Tibial artery (tissue), 4 donors: ENCODE measurements at regions not wholly inside any gene's neighbourhood (a gene's known extent, or its start where the extent isn't known, plus 50 kb on each side); places are given as distances from the start of the nearest gene placed in this dataset.

Experiments
- DNase-seq, 2 donors: peaks; one replicate each; pipeline ENCODE4 v3.0.0-alpha.2; 2019
- H3K27ac ChIP-seq, 2 donors: fragments of 200-600 bp; sonication (generic) in 1 of 2; 1 replicate in 1 of 2; 2 replicates in 1 of 2; pipeline ENCODE4 v1.5.1; 2018 to 2019; ENCODE audit warnings: mild to moderate bottlenecking in 1 of 2
- H3K27me3 ChIP-seq, 2 donors: fragments of 200-600 bp; sonication (generic) in 1 of 2; one replicate each; pipeline versions ENCODE4 v1.5.1 to v1.6.0; 2016 to 2019
- H3K36me3 ChIP-seq, 3 donors: fragments of 200-600 bp; sonication (generic) in 2 of 3; one replicate each; pipeline ENCODE4 v1.5.1; 2016 to 2019; ENCODE audit warnings: mild to moderate bottlenecking in 2 of 3
- H3K4me1 ChIP-seq, 4 donors: fragments of 200-600 bp; sonication (generic) in 2 of 4; 1 replicate in 3 of 4; 2 replicates in 1 of 4; pipeline ENCODE4 v1.5.1; 2016 to 2019
- H3K4me3 ChIP-seq, 2 donors: fragments of 200-600 bp; sonication (generic) in 1 of 2; 1 replicate in 1 of 2; 2 replicates in 1 of 2; pipeline ENCODE4 v1.5.1; 2018 to 2019; ENCODE audit warnings: mild to moderate bottlenecking in 2 of 2
- H3K9me3 ChIP-seq, 3 donors: fragments of 200-600 bp; sonication (generic) in 1 of 3; one replicate each; pipeline ENCODE4 v1.5.1; 2016 to 2019
- intact Hi-C: fragments of 100-400 bp; cut with DNase I; formaldehyde crosslinking; loops from one replicate; pipeline ENCODE4 v1.15.0; 2023; ENCODE audit warnings: low total_unique reads
- TF ChIP-seq, protein P1 (sequence below), 2 experiments: fragments of 200-600 bp in 1 of 2; fragments of 450-650 bp in 1 of 2; IDR thresholded peaks; one replicate each; pipeline ENCODE4 v1.5.1; 2017 to 2019; ENCODE audit warnings: antibody characterized with exemption in 2 of 2, mild to moderate bottlenecking in 1 of 2, moderate library complexity in 1 of 2

DNA sequence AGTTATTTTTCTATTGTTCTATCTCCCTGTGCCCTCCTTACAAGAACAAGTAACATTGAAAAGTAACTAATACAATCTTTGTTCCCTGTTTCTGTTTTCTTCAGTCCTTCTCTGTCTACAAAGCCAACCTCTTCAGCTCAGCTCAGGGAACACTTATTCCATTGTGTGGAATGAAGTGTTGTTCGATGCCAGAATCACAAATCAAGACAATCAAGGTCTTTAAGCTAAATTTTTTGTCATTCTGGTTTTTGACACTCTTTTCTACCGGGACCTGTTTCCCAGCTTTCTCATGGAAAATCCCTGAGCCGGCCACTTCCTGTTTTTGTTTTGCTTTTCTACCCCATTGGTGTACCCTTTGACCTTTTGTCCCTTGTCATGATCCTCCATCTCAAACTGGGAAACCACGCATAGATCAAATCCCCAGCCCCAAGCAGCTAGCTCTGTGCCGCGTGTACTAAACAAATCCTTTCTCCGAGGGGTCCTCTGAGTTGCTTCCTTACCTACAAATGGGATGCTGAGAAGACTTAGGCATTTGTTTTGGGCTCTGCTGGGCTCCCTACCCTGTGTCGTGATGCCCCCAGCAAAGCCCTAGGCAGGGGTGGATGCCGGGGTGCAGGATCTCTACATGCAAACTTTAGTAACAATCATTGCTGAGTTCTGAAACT lies 141.8 kb downstream of the TOMM20 start:
- Histone ChIP-seq H3K9me3 (no peaks in the 10 kb centered on the region), H3K27me3 (no peaks in the 10 kb centered on the region), H3K4me3 (no peak overlapping the region), H3K4me1 (peaks cover 3 to 84% (median 51%) of the 10 kb centered on the region in 4 donors), H3K36me3 (no peaks in the 10 kb centered on the region), H3K27ac (peak overlapping the region; percentile 87)
- no peak for DNase-seq
- intact Hi-C loops, result loop anchor here (2.0 to 10.0 kb wide), 3 partner anchors 68 to 452 kb away; no protein-coding TSS in a partner anchor
- TF ChIP-seq, protein P1, sequence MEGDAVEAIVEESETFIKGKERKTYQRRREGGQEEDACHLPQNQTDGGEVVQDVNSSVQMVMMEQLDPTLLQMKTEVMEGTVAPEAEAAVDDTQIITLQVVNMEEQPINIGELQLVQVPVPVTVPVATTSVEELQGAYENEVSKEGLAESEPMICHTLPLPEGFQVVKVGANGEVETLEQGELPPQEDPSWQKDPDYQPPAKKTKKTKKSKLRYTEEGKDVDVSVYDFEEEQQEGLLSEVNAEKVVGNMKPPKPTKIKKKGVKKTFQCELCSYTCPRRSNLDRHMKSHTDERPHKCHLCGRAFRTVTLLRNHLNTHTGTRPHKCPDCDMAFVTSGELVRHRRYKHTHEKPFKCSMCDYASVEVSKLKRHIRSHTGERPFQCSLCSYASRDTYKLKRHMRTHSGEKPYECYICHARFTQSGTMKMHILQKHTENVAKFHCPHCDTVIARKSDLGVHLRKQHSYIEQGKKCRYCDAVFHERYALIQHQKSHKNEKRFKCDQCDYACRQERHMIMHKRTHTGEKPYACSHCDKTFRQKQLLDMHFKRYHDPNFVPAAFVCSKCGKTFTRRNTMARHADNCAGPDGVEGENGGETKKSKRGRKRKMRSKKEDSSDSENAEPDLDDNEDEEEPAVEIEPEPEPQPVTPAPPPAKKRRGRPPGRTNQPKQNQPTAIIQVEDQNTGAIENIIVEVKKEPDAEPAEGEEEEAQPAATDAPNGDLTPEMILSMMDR (IDR thresholded peaks at IDR 0.05), result no peak

- TF ChIP-seq, protein P1 (IDR thresholded peaks at IDR 0.05), result no peak
- DNase-seq, result no peak
- Histone ChIP-seq H3K4me3 (no peak overlapping the region), H3K27me3 (no peaks in the 10 kb centered on the region), H3K9me3 (no peaks in the 10 kb centered on the region), H3K36me3 (no peaks in the 10 kb centered on the region), H3K27ac (peak overlapping the region; percentile 87), H3K4me1 (peaks cover 3 to 96% (median 62%) of the 10 kb centered on the region in 4 donors)
- intact Hi-C loops, result loop anchor here (2.0 to 10.0 kb wide), 3 partner anchors 67 to 451 kb away; no protein-coding TSS in a partner anchor
These were observed 142.9 kb downstream of the TOMM20 start for GRCh38 chr1:234985516-234986294.

DNA sequence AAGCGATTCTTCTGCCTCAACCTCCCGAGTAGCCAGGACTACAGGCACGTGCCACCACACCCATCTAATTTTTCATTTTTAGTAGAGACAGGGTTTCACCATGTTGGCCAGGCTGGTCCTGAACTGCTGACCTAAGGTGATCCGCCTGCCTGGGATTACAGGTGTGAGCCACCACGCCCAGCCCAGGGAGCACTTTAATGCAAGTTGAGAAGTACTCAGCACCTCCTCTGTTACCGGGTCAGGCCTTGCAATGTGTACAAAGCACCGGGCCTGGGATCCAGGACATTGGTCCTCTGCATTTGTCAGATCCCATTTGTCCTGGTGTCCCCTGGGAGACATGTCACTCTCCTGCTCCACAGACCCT lies 143.6 kb downstream of the TOMM20 start:
- Histone ChIP-seq H3K9me3 (no peaks in the 10 kb centered on the region), H3K4me3 (no peak overlapping the region), H3K36me3 (no peaks in the 10 kb centered on the region), H3K27ac (peak overlapping the region; percentile 87), H3K27me3 (no peaks in the 10 kb centered on the region), H3K4me1 (peaks cover 3 to 99% (median 67%) of the 10 kb centered on the region in 4 donors)
- intact Hi-C loops, result loop anchor here (5.0 to 10.0 kb wide), 2 partner anchors 97 to 450 kb away; no protein-coding TSS in a partner anchor
- no peak for DNase-seq
- TF ChIP-seq, protein P1 (IDR thresholded peaks at IDR 0.05), result no peak

GRCh38 chr1:234983564-234984238 lies 144.9 kb downstream of the TOMM20 start:
- Histone ChIP-seq H3K36me3 (no peaks in the 10 kb centered on the region), H3K4me1 (peaks cover 9 to 99% (median 73%) of the 10 kb centered on the region in 4 donors), H3K4me3 (no peak overlapping the region), H3K27me3 (no peaks in the 10 kb centered on the region), H3K9me3 (no peaks in the 10 kb centered on the region), H3K27ac (peak overlapping the region; percentile 87)
- intact Hi-C loops, result loop anchor here (5.0 to 10.0 kb wide), 2 partner anchors 371 to 449 kb away; partner anchors contain the start of gene IRF2BP2
- TF ChIP-seq, protein P1 (IDR thresholded peaks at IDR 0.05), result no peak
- DNase-seq, result no peak

GRCh38 chr1:234981758-234982157 lies 146.9 kb downstream of the TOMM20 start:
- no peak for DNase-seq
- no peak overlapping the region for H3K4me3 ChIP-seq
- no peaks in the 10 kb centered on the region for H3K36me3 ChIP-seq
- no peaks in the 10 kb centered on the region for H3K9me3 ChIP-seq
- intact Hi-C loops, result loop anchor here (5.0 to 10.0 kb wide), 2 partner anchors 369 to 447 kb away; partner anchors contain the start of gene IRF2BP2
- H3K27me3 ChIP-seq, result no peaks in the 10 kb centered on the region
- peaks cover 9 to 93% (median 61%) of the 10 kb centered on the region in 4 donors for H3K4me1 ChIP-seq
- TF ChIP-seq, protein P1 (IDR thresholded peaks at IDR 0.05), result no peak
- H3K27ac ChIP-seq, result peak overlapping the region; percentile 87
